Right lobe of liver (tissue), 4 donors: ENCODE measurements at regions not wholly inside any gene's neighbourhood (a gene's known extent, or its start where the extent isn't known, plus 50 kb on each side); places are given as distances from the start of the nearest gene placed in this dataset.

Experiments
- POLR2A ChIP-seq: fragments of 450-650 bp; IDR thresholded peaks from one replicate; pipeline ENCODE4 v1.6.1; 2017; ENCODE audit warnings: antibody characterized with exemption, mild to moderate bottlenecking
- TF ChIP-seq, protein P1 (sequence below), 4 donors: fragments of 200-600 bp in 3 of 4; fragments of 450-650 bp in 1 of 4; IDR thresholded peaks; one replicate each; pipeline versions ENCODE4 v1.5.1 to v1.8.0; 2016 to 2022; ENCODE audit warnings: antibody characterized with exemption in 4 of 4, mild to moderate bottlenecking in 2 of 4
- donor health status: DM: no; HTN: no; CAD: no.
- donor health status: DM: no; HTN: no; CAD: no.
- donor health status: DM: no; HTN: yes; CAD: no.

DNA sequence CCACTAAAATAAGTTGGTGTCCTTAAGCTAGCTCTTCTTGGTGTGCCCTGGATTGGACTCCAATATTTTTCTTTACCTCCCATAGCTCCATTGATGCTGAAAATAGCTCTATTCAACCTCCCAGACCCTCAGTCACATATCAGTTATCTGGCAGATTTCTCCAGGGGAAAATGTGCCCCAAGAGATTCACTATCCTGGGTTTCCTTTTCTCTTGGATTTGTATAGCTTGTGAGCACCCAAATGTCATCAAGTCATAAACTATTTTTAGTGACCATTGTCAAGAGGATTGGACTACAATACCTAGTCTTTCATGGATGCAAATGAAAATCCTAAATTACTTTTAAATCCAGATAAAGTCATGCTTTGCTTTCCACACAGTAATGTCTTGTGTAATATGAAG is 339.6 kb upstream of the FOXG1 start:
- TF ChIP-seq, protein P1, sequence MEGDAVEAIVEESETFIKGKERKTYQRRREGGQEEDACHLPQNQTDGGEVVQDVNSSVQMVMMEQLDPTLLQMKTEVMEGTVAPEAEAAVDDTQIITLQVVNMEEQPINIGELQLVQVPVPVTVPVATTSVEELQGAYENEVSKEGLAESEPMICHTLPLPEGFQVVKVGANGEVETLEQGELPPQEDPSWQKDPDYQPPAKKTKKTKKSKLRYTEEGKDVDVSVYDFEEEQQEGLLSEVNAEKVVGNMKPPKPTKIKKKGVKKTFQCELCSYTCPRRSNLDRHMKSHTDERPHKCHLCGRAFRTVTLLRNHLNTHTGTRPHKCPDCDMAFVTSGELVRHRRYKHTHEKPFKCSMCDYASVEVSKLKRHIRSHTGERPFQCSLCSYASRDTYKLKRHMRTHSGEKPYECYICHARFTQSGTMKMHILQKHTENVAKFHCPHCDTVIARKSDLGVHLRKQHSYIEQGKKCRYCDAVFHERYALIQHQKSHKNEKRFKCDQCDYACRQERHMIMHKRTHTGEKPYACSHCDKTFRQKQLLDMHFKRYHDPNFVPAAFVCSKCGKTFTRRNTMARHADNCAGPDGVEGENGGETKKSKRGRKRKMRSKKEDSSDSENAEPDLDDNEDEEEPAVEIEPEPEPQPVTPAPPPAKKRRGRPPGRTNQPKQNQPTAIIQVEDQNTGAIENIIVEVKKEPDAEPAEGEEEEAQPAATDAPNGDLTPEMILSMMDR (IDR thresholded peaks at IDR 0.05), result no peak
- no peak for TF ChIP-seq POLR2A
